Body of pancreas (tissue), 4 donors: ENCODE measurements at regions not wholly inside any gene's neighbourhood (a gene's known extent, or its start where the extent isn't known, plus 50 kb on each side); places are given as distances from the start of the nearest gene placed in this dataset.

ENCODE experiments used
- POLR2A ChIP-seq, 3 donors: fragments of 450-650 bp; IDR thresholded peaks; one replicate each; pipeline ENCODE4 v1.6.1; 2016; ENCODE audit warnings: antibody characterized with exemption in 3 of 3, mild to moderate bottlenecking in 2 of 3
- TF ChIP-seq, protein P1 (sequence below), 7 experiments: fragments of 450-650 bp in 4 of 7; fragments of 200-600 bp in 3 of 7; sonication (generic) in 3 of 7; IDR thresholded peaks; one replicate each; pipeline ENCODE4 v1.5.1; 2016 to 2019; ENCODE audit warnings: antibody characterized with exemption in 7 of 7

DNA sequence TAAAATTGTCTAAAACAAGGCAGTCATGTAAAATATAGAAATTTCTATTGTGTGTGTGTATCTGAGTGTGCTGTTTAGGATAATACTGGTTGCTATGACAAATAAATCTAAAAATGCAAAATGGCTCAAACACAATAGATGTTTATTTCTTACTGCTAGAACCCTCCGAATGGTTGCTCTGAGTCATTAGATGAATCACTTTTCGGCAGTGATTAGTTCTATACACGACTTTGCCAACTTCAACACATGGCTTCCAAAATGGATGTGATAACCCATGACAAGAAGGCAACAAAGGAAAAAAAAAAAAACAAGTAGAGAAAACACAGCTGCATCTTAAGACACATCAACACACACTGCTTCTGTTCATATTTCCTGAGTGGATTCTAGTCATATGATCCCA lies 729.2 kb downstream of the AACS start:
- TF ChIP-seq, protein P1, sequence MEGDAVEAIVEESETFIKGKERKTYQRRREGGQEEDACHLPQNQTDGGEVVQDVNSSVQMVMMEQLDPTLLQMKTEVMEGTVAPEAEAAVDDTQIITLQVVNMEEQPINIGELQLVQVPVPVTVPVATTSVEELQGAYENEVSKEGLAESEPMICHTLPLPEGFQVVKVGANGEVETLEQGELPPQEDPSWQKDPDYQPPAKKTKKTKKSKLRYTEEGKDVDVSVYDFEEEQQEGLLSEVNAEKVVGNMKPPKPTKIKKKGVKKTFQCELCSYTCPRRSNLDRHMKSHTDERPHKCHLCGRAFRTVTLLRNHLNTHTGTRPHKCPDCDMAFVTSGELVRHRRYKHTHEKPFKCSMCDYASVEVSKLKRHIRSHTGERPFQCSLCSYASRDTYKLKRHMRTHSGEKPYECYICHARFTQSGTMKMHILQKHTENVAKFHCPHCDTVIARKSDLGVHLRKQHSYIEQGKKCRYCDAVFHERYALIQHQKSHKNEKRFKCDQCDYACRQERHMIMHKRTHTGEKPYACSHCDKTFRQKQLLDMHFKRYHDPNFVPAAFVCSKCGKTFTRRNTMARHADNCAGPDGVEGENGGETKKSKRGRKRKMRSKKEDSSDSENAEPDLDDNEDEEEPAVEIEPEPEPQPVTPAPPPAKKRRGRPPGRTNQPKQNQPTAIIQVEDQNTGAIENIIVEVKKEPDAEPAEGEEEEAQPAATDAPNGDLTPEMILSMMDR (IDR thresholded peaks at IDR 0.05): no peak
- no peak for TF ChIP-seq POLR2A (IDR thresholded peaks at IDR 0.05)
